H1 (cell line): ENCODE measurements at regions not wholly inside any gene's neighbourhood (a gene's known extent, or its start where the extent isn't known, plus 50 kb on each side); places are given as distances from the start of the nearest gene placed in this dataset.
A peak's percentile ranks its signal among the peaks of the same experiment; 100 is the strongest.

Experiments used
- CTCF ChIA-PET: fragments of 300-600 bp; sonication (Branson Sonifier 250); formaldehyde crosslinking; loops from one replicate; lab custom pipeline; 2021; ENCODE audit not compliant: partially characterized antibody; lab: Charles Lee
- POLR2A ChIA-PET: fragments of 300-600 bp; sonication (Branson Sonifier 250); formaldehyde crosslinking; loops from one replicate; lab custom pipeline; 2021; ENCODE audit warnings: inconsistent platforms; ENCODE audit not compliant: partially characterized antibody; lab: Charles Lee
- DNase-seq, 2 experiments: peaks; one replicate each; pipeline versions ENCODE4 v3.0.0 to v3.0.0-alpha.2; 2010 to 2022; ENCODE audit warnings: low spot score in 2 of 2, low read depth in 1 of 2, mixed read lengths in 1 of 2
- FAIRE-seq: peaks from 2 replicates; lab custom pipeline; 2011; peaks lifted over from hg19 to GRCh38; lab: Jason Lieb, UNC
- H2AFZ ChIP-seq: 2 replicates; pipeline ENCODE4 v1.8.1; 2012; ENCODE audit warnings: low read length, inconsistent platforms
- H2AK5ac ChIP-seq: 2 replicates; pipeline ENCODE4 v1.6.1; 2013; ENCODE audit warnings: low read depth, low read length
- H2BK120ac ChIP-seq: replicated peaks from 2 replicates; pipeline ENCODE3; 2013; ENCODE audit warnings: low read depth, low read length, inconsistent platforms
- H2BK12ac ChIP-seq: 2 replicates; pipeline ENCODE4 v1.6.1; 2013; ENCODE audit warnings: low read depth, low read length
- H2BK15ac ChIP-seq: 2 replicates; pipeline ENCODE4 v1.6.1; 2013; ENCODE audit warnings: low read length
- H2BK20ac ChIP-seq: 2 replicates; pipeline ENCODE4 v1.6.1; 2013; ENCODE audit warnings: low read length
- H2BK5ac ChIP-seq: 2 replicates; pipeline ENCODE4 v1.6.1; 2013; ENCODE audit warnings: low read depth, low read length
- H3K14ac ChIP-seq: 2 replicates; pipeline ENCODE4 v1.6.1; 2013; ENCODE audit warnings: inconsistent platforms; ENCODE audit not compliant: insufficient read length
- H3K18ac ChIP-seq: 2 replicates; pipeline ENCODE4 v1.6.1; 2013; ENCODE audit warnings: low read length; ENCODE audit errors: extremely low read depth
- H3K23ac ChIP-seq: 2 replicates; pipeline ENCODE4 v1.6.1; 2013; ENCODE audit warnings: inconsistent platforms; ENCODE audit not compliant: insufficient read length
- H3K23me2 ChIP-seq: 2 replicates; pipeline ENCODE4 v1.6.1; 2013; ENCODE audit warnings: low read depth, low read length
- H3K27ac ChIP-seq: 2 replicates; pipeline ENCODE4 v1.6.1; 2011; ENCODE audit warnings: low read depth, low read length, inconsistent platforms
- H3K27me3 ChIP-seq, 4 experiments: replicated peaks in 1 of 4; 1 replicate in 1 of 4; 2 replicates in 3 of 4; pipeline versions ENCODE4 v1.6.1 to v1.8.1; 2011 to 2013; ENCODE audit warnings: low read length in 3 of 4, mild to moderate bottlenecking in 3 of 4, inconsistent platforms in 2 of 4, mixed read lengths in 2 of 4, moderate library complexity in 1 of 4; ENCODE audit not compliant: control insufficient read depth in 3 of 4, insufficient read depth in 3 of 4; ENCODE audit errors: extremely low read depth in 1 of 4
- H3K36me3 ChIP-seq, 4 experiments: 2 replicates each; pipeline versions ENCODE4 v1.6.1 to v1.8.1; 2011 to 2013; ENCODE audit warnings: mild to moderate bottlenecking in 4 of 4, low read length in 3 of 4, moderate library complexity in 2 of 4, control low read depth in 1 of 4, inconsistent platforms in 1 of 4; ENCODE audit not compliant: insufficient read depth in 4 of 4, control insufficient read depth in 2 of 4
- H3K4ac ChIP-seq: replicated peaks from 2 replicates; pipeline ENCODE3; 2013; ENCODE audit warnings: low read length, low read depth, mixed read lengths, inconsistent platforms; ENCODE audit not compliant: insufficient read length
- H3K4me1 ChIP-seq, 4 experiments: replicated peaks in 1 of 4; 1 replicate in 1 of 4; 2 replicates in 3 of 4; pipeline versions ENCODE4 v1.6.1 to v1.8.1; 2011 to 2013; ENCODE audit warnings: low read length in 3 of 4, inconsistent platforms in 2 of 4, mixed read lengths in 1 of 4; ENCODE audit not compliant: insufficient read depth in 4 of 4, control insufficient read depth in 3 of 4
- H3K4me2 ChIP-seq, 2 experiments: 2 replicates each; pipeline versions ENCODE4 v1.6.1 to v1.8.1; 2011 to 2013; ENCODE audit warnings: low read depth in 2 of 2, low read length in 2 of 2, control low read depth in 1 of 2, inconsistent platforms in 1 of 2, mild to moderate bottlenecking in 1 of 2; ENCODE audit not compliant: insufficient read depth in 1 of 2
- H3K4me3 ChIP-seq, 4 experiments: fragments of 200-600, 300-600 bp in 1 of 4; sonication (generic), shearing (Covaris generic), sonication (Bioruptor Twin) in 1 of 4; 2 replicates each; pipeline versions ENCODE4 v1.5.1 to v1.8.1; 2011 to 2016; ENCODE audit warnings: low read length in 4 of 4, low read depth in 3 of 4, control low read depth in 2 of 4, inconsistent platforms in 2 of 4, mild to moderate bottlenecking in 2 of 4, mixed read lengths in 1 of 4, moderate library complexity in 1 of 4; ENCODE audit not compliant: insufficient read depth in 2 of 4; ENCODE audit errors: extremely low read depth in 1 of 4
- H3K56ac ChIP-seq: replicated peaks from 2 replicates; pipeline ENCODE3; 2013; ENCODE audit warnings: low read depth, mild to moderate bottlenecking, mixed read lengths, low read length, inconsistent platforms; ENCODE audit not compliant: insufficient read length
- H3K79me1 ChIP-seq: 2 replicates; pipeline ENCODE4 v1.6.1; 2013; ENCODE audit warnings: low read depth, low read length, control low read depth
- H3K79me2 ChIP-seq, 2 experiments: 2 replicates each; pipeline versions ENCODE4 v1.6.1 to v1.8.1; 2012 to 2013; ENCODE audit warnings: low read length in 2 of 2, mild to moderate bottlenecking in 2 of 2, inconsistent platforms in 1 of 2; ENCODE audit not compliant: insufficient read depth in 2 of 2, control insufficient read depth in 1 of 2
- H3K9ac ChIP-seq, 4 experiments: replicated peaks in 1 of 4; 1 replicate in 1 of 4; 2 replicates in 3 of 4; pipeline versions ENCODE4 v1.6.1 to v1.8.1; 2011 to 2013; ENCODE audit warnings: low read depth in 3 of 4, low read length in 3 of 4, control low read depth in 2 of 4, mild to moderate bottlenecking in 2 of 4, moderate library complexity in 2 of 4, inconsistent platforms in 1 of 4; ENCODE audit errors: extremely low read depth in 1 of 4
- H3K9me3 ChIP-seq, 2 experiments: 2 replicates each; pipeline versions ENCODE4 v1.6.1 to v1.8.1; 2012 to 2013; ENCODE audit warnings: mild to moderate bottlenecking in 2 of 2, moderate library complexity in 2 of 2, control low read depth in 1 of 2, inconsistent platforms in 1 of 2, low read depth in 1 of 2, low read length in 1 of 2, mixed read lengths in 1 of 2; ENCODE audit not compliant: insufficient read depth in 2 of 2
- H4K20me1 ChIP-seq, 2 experiments: replicated peaks in 1 of 2; 2 replicates each; pipeline versions ENCODE3 to v1.8.1; 2011 to 2013; ENCODE audit warnings: inconsistent platforms in 2 of 2, low read length in 2 of 2, mild to moderate bottlenecking in 1 of 2; ENCODE audit not compliant: insufficient read depth in 2 of 2, control insufficient read depth in 1 of 2
- H4K5ac ChIP-seq: 2 replicates; pipeline ENCODE4 v1.6.1; 2013; ENCODE audit warnings: low read length, low read depth, mixed read lengths, inconsistent platforms; ENCODE audit not compliant: insufficient read length
- H4K8ac ChIP-seq: 2 replicates; pipeline ENCODE4 v1.8.0; 2013; ENCODE audit warnings: mild to moderate bottlenecking, moderate library complexity, low read length, inconsistent platforms; ENCODE audit not compliant: insufficient read depth; ENCODE audit errors: extremely low read depth
- H4K91ac ChIP-seq: replicated peaks from 2 replicates; pipeline ENCODE3; 2013; ENCODE audit warnings: low read length, mixed read lengths, inconsistent platforms; ENCODE audit not compliant: insufficient read length
- BRCA1 ChIP-seq: IDR thresholded peaks from 2 replicates; pipeline ENCODE4 v1.6.1; 2012; ENCODE audit warnings: low read depth, low read length, improper control_type of control experiment
- CREB1 ChIP-seq: IDR thresholded peaks from 2 replicates; pipeline ENCODE4 v1.6.1; 2012; ENCODE audit warnings: inconsistent platforms
- EZH2 ChIP-seq: fragments of 200-600 bp; sonication (generic); IDR thresholded peaks from 2 replicates; pipeline ENCODE4 v1.7.1; 2012; ENCODE audit warnings: low read depth, mild to moderate bottlenecking, moderate library complexity, low read length, inconsistent platforms; ENCODE audit not compliant: severe bottlenecking
- JUN ChIP-seq: IDR thresholded peaks from 2 replicates; pipeline ENCODE4 v1.6.1; 2011; ENCODE audit warnings: low read depth, mild to moderate bottlenecking, improper control_type of control experiment, low read length
- RAD21 ChIP-seq, 2 experiments: IDR thresholded peaks in 1 of 2; conservative IDR thresholded peaks in 1 of 2; 2 replicates each; pipeline ENCODE4 v1.6.1; 2011; ENCODE audit warnings: low read depth in 2 of 2, low read length in 2 of 2, improper control_type of control experiment in 1 of 2, inconsistent platforms in 1 of 2, mild to moderate bottlenecking in 1 of 2, moderate library complexity in 1 of 2
- SUZ12 ChIP-seq: fragments of 200-600 bp; sonication (generic); IDR thresholded peaks from 2 replicates; pipeline ENCODE4 v1.6.1; 2012; ENCODE audit warnings: mild to moderate bottlenecking, inconsistent platforms, low read length, moderate library complexity, mixed read lengths
- TAF7 ChIP-seq: optimal IDR thresholded peaks from 2 replicates; pipeline ENCODE3; 2011; ENCODE audit warnings: low read depth, mild to moderate bottlenecking, inconsistent platforms, low read length, moderate library complexity, borderline replicate concordance
- ZNF274 ChIP-seq: IDR thresholded peaks from 2 replicates; pipeline ENCODE4 v1.7.0; 2012; ENCODE audit warnings: low read length, borderline replicate concordance; ENCODE audit errors: extremely low read depth
- WGBS, 2 experiments: shearing (Covaris generic) in 1 of 2; methylation state at CpG; one replicate each; pipeline versions ENCODE4 v1.1.6 to v1.1.7; 2013 to 2015; ENCODE audit warnings: low lambda C conversion rate in 2 of 2, mixed read lengths in 2 of 2, inconsistent platforms in 1 of 2, low coverage in 1 of 2, missing lambda C conversion rate in 1 of 2; ENCODE audit not compliant: insufficient replicate concordance in 2 of 2, insufficient coverage in 1 of 2, insufficient read length in 1 of 2; ENCODE audit errors: extremely low coverage in 1 of 2, missing lambda C conversion rate in 1 of 2; 5-methylcytosine and 5-hydroxymethylcytosine counted together
- TF ChIP-seq, protein P1 (sequence below): IDR thresholded peaks from 2 replicates; pipeline ENCODE4 v1.6.1; 2012; ENCODE audit warnings: inconsistent platforms

GRCh38 chr14:25103820-25104219, 53.9 kb upstream of the STXBP6 start:
- Histone ChIP-seq H4K20me1 (no peaks in the 10 kb centered on the region), H2BK20ac (no peak overlapping the region), H3K79me2 (no peaks in the 10 kb centered on the region), H3K9me3 (no peaks in the 10 kb centered on the region), H3K79me1 (no peaks in the 10 kb centered on the region), H2BK5ac (no peak overlapping the region), H3K9ac (no peak overlapping the region), H3K23ac (no peak overlapping the region), H3K4me2 (no peak overlapping the region), H4K91ac (no peak overlapping the region), H2BK12ac (no peak overlapping the region), H3K23me2 (no peaks in the 10 kb centered on the region), H2AFZ (0 out of 2 replicates have a peak overlapping the region, but pooled peaks have one; percentile 53), H3K14ac (no peak overlapping the region), H3K56ac (no peak overlapping the region), H4K8ac (no peak overlapping the region), H2AK5ac (no peak overlapping the region), H4K5ac (no peak overlapping the region), H3K4me1 (no peaks in the 10 kb centered on the region), H2BK15ac (no peak overlapping the region), H3K36me3 (no peaks in the 10 kb centered on the region), H3K27ac (no peak overlapping the region), H2BK120ac (no peak overlapping the region), H3K18ac (no peak overlapping the region), H3K27me3 (no peaks in the 10 kb centered on the region), H3K4me3 (no peak overlapping the region), H3K4ac (no peak overlapping the region)
- no peak for FAIRE-seq
- CTCF ChIA-PET = interaction anchor here (0.7 to 0.8 kb wide), 2 partner anchors 10 to 393 kb away, joined by 3 read pairs; no protein-coding TSS in a partner anchor
- POLR2A ChIA-PET = no interaction called here
- no peak for DNase-seq
- no peak for TF ChIP-seq BRCA1
- TF ChIP-seq EZH2 = no peak
- TF ChIP-seq JUN = no peak
- peak in 1 of 2 experiments; percentile 11; a peak in 1 of 4 replicates for TF ChIP-seq RAD21 (IDR thresholded peaks at IDR 0.05 in 1 of 2, conservative IDR thresholded peaks at IDR 0.05 in 1 of 2; ENCODE audit: low read depth in 2 of 2, low read length in 2 of 2)
- TF ChIP-seq TAF7 = no peak
- no peak for TF ChIP-seq CREB1
- TF ChIP-seq ZNF274 = no peak
- TF ChIP-seq SUZ12 = no peak
- TF ChIP-seq, protein P1, sequence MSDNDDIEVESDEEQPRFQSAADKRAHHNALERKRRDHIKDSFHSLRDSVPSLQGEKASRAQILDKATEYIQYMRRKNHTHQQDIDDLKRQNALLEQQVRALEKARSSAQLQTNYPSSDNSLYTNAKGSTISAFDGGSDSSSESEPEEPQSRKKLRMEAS = no peak
- 73% methylated on average over 2 of the region's 2 CpGs; no CpG with 5 or more reads in 1 of the 2 experiments for WGBS, 2 experiments
